ENCODE measurements at regions not wholly inside any gene's neighbourhood (a gene's known extent, or its start where the extent isn't known, plus 50 kb on each side); places are given as distances from the start of the nearest gene placed in this dataset.
"Not testable (repeated sequence)": the region's sequence is repeated elsewhere in the genome, so short reads cannot be mapped to it uniquely, and the experiment has no call there.

GRCh38 chr21:13812191-13812590 lies 202.6 kb downstream of the POTED start:
- DNase-seq (ENCODE audit: low spot score): not testable (repeated sequence)

DNA sequence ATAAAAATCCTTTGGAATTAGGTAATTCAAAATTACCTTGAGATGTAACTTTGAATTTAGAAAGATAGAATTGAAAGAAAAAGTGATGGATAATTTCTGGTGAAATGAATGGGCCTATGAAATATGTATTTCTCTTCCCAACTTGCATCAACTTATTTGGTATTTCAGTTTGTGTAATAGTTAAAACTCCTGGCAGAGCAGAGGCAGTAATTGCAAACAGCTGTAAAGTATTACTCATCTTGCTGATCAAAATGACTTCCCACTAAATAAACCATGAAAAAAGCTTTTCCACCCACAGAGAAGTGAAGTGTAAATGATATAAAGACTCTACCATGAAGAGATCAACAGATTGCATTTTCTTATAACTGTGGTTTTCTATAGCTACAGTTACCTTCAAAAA lies 201.0 kb downstream of the POTED start:
- not testable (repeated sequence) for DNase-seq (ENCODE audit: low spot score)

- DNase-seq (ENCODE audit: low spot score): not testable (repeated sequence)
Measured at GRCh38 chr21:13806444-13806843, 196.9 kb downstream of the POTED start.

GRCh38 chr21:13802757-13803156 lies 193.2 kb downstream of the POTED start:
- DNase-seq (ENCODE audit: low spot score): not testable (repeated sequence)
